ENCODE measurements at regions not wholly inside any gene's neighbourhood (a gene's known extent, or its start where the extent isn't known, plus 50 kb on each side); places are given as distances from the start of the nearest gene placed in this dataset.

- TF ChIP-seq ZNF462 (CRISPR knock-in tag; IDR thresholded peaks at IDR 0.05) (no peak), ETS1 (IDR thresholded peaks at IDR 0.05) (no peak), NANOG (IDR thresholded peaks at IDR 0.05; ENCODE audit: borderline replicate concordance) (no peak)
These were observed 299.4 kb downstream of the COX7C start (continued) for GRCh38 chr5:86917117-86917579.

- no peaks in the 10 kb centered on the region for H3K36me3 ChIP-seq (ENCODE audit: insufficient read depth)
- H3K79me2 ChIP-seq (replicated peaks; ENCODE audit: insufficient read depth): no peaks in the 10 kb centered on the region
- no peaks in the 10 kb centered on the region for H4K20me1 ChIP-seq (replicated peaks; ENCODE audit: insufficient read depth)
- no peaks in the 10 kb centered on the region for H3K9me2 ChIP-seq (ENCODE audit: insufficient read depth)
- H3K4me3 Mint-ChIP-seq: no peak overlapping the region
- no peaks in the 10 kb centered on the region for H3K9me3 Mint-ChIP-seq
- H3K27me3 ChIP-seq (ENCODE audit: insufficient read depth): no peaks in the 10 kb centered on the region
- no peaks in the 10 kb centered on the region for H3K4me1 Mint-ChIP-seq
- H3K36me3 Mint-ChIP-seq (ENCODE audit: low read depth): no peaks in the 10 kb centered on the region
- H3K4me1 ChIP-seq (ENCODE audit: insufficient read depth): no peaks in the 10 kb centered on the region
- DNase-seq (ENCODE audit: low spot score): no peak
- H3K27ac Mint-ChIP-seq: no peak overlapping the region
- H3K4me2 ChIP-seq: no peak overlapping the region
- H3K27ac ChIP-seq (ENCODE audit: low read depth): no peak overlapping the region
- no peaks in the 10 kb centered on the region for H3K27me3 Mint-ChIP-seq (ENCODE audit: insufficient read depth, low read depth, poor library complexity)
- TF ChIP-seq NANOG (IDR thresholded peaks at IDR 0.05; ENCODE audit: borderline replicate concordance) (no peak), ZNF331 (CRISPR knock-in tag; IDR thresholded peaks at IDR 0.05; ENCODE audit: low read depth) (no peak)
- H2AFZ ChIP-seq: no peak overlapping the region
- H3K4me3 ChIP-seq: no peak overlapping the region
- ATAC-seq: no peak
- 0 out of 2 replicates have a peak, but pooled peaks cover 3% of the 10 kb centered on the region for H3F3A ChIP-seq (replicated peaks; ENCODE audit: low read depth)
These were observed 300.5 kb downstream of the COX7C start for GRCh38 chr5:86918246-86918645.

All from GM23338 (cell line).